ENCODE measurements at regions not wholly inside any gene's neighbourhood (a gene's known extent, or its start where the extent isn't known, plus 50 kb on each side); places are given as distances from the start of the nearest gene placed in this dataset.

DNA sequence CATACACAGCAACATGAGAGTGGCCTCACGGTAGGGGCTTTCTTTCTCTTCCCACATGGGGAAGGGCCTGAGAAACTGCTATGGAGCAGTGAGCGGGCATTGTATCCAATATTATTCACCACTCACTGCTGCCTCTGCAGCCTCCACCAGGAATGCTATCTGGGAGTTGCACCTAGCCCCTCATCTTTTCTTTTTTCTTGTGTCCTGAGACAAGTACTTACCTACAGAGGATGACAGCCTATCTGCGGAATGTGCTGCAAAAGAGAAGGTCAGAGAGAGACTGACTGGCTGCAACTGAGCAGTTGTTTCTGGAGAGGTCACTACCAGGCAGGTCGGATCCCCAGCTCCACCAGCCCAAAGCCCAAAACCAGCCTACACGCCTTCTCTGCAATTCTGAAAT lies 52.1 kb upstream of the HTATIP2 start:
- no peak for DNase-seq

DNA sequence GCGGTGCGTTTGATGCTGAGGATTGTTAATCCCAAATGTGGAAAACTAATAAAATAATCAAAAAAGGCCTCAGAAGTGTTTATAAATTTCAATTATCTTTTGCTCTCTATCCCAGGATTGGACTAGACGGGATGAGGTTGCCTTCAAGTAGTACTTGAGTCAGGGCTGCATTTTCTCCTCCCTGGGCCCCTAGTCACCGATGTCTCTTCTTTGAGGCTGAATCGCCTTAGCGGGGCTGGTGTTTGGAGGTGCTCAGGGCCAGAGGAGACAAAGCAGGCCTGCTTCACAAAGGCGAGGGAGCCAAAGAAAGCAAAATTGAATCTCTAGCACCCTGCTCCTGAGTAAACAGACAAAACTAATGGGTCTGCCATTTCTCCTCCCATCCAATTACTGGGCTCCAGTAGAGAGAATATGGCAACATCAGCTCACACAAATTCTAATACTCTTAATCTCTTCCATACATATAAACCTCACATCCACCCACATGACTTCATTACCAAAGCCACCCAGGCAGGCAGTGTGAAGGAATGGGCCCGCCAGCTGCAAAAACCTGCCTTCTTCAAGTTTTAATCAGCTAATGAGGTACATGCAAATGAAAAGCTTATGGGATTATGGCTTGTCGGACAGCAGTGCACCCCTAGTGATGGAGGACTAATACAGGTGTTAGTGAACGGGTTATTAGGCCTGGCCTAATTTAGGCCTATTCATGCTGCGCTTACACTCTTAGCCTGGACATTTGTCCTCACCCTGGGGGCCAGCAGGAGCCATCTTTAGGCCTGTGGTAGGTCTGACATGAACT lies 52.7 kb upstream of the HTATIP2 start:
- peak; percentile 5 for DNase-seq

DNA sequence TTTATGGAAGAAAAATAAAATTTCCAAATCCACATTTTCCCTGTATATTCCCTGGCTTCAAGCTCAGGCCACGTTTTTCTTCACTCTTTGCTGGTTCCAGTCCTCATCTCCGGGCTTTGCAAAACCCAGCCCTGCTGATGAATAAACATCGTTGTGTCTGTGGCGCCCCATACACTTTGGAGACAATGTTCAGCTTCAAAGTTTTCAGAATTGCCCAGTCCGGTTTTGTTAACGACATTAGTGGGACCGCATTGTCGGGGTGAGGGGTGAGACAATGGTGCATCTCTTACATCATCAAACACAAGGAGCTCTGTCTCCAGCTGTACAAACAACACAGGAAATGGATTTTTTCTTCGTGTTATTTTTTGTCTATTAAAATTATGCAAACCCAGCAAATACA lies 53.4 kb upstream of the HTATIP2 start:
- DNase-seq = no peak

DNA sequence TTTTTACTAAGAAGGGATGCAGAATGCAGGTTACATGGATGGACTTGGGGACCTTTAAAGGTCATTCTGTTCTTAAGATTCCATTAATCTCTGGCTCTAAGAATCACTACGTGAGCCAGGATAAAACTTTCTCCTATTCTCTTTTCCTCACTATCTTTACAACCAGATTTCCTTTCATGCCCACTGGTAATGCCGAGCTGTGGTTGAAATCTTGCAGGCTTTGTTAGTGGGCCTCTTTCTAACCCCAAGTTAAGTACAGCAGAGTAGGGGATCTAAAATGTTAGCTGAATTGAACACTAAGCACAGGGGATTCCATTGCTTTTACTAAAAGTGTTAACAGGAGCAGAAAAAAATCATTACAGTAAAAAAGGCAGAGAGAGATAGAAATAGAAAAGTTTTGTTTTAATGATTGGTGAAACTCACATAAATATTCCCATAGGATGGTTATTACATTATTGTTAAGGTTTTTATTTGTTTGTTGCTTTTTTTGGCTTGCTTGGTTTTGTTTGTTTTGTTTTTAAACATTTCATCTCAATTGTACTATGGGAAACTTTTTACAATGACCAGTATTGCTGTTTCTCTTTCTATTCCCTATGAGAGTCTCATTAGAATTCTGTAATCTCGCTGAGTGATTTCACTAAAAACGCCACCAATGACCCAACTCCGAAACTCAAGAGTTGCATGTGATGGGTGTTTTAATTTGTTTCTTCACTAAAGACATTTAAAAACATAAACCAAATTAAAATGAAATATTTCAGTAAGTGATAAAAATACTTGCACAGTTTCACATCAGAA lies 54.1 kb upstream of the HTATIP2 start:
- DNase-seq = no peak

DNA sequence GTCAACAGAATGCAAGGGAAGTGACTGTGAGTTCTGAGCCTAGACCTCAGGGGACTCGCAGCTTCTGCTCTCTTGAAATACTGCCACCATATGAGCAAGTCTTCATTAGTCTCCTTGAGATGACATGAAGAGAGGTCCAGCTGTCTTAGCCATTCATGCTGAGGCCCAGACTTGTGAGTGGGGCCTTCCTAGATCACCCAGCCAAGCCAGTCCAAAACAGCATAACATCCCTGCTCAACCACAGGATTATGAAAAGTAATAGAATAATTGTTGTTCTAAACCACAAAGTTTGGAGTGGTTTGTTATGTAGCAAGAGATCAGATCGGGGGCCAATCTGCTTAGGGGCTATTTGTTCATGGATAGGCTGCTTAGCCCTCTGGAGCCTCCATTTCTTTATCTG lies 54.9 kb upstream of the HTATIP2 start:
- no peak for DNase-seq

DNA sequence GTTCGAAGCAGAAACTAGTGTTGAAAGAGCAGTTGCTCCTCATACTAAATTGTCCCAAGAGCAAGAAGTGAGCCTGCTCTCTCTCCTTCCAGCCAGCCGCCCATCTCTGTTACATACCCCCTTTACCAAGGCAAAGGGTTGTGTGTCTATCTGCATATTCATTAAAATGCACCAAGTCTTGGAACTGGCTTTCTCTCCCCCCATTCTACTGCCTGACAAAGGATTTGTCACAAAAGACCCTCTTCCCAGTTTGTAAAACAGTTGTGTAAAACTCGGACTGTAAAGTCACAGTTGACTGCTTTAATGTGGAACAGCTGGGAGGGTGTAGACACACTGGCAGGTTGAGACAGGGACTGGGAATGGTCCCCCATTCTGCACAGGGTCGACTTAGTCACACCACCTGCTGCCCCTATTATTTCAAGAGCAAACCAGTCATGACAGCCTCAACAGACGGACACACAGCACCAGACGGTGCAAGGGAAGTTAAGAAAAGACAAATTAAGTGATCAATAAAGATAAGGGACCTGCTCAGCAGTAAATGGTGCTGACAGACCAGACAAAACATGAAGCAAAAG lies 60.0 kb upstream of the HTATIP2 start:
- DNase-seq = no peak

DNA sequence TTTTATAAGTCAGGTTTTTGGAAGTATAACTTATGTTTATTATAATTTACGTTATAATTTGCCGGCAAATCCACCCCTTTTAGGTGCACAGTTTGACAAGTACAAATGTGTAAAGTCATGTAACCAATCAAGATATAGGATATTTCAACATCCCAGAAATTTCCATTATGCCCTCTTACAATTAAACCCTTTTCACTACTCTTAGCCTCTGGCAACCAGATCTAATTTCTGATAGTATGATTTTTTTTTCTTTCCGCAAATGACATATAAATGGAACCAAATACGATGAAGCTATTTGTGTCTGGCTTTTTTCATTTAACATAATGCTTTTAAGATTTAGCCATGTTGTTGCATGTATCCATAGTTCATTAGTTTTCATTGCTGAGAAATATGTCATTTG lies 69.5 kb upstream of the HTATIP2 start:
- DNase-seq = no peak

DNA sequence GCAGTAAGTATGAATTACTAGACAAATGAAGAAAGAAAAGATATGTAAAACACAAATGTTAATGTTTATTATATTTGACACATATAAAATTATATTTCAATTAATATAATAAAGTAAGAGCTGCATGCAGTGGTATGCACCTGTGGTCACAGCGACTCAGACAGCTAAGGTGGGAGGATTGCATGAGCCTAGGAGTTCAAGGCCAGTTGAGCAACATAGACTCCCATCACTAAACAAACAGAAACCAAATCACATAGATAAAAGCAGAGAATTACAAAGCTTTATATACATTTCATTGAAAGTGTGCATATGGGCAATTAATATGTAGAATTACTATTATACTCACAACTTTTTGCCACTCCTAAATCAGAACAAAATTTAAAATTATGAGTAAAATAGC lies 70.0 kb upstream of the HTATIP2 start:
- DNase-seq = no peak

DNA sequence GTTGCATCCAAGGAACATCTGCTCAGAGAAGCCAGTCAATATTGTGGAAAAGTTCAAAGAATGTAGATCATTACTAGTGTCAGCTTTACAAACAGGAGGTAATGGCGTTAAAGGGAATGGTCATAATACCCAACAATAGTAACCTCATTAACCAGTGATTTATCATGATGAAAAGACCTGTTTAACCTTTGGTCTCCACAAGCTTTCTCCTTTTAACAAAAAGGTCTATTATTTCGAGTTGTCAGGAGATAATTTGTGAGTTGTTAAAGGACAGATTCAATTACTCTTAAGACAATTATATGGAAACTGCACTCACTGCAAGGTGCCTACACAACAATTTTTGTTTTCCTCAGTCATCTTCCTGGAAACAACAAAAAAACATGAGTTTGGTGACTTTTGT lies 73.8 kb upstream of the HTATIP2 start:
- DNase-seq = no peak

DNA sequence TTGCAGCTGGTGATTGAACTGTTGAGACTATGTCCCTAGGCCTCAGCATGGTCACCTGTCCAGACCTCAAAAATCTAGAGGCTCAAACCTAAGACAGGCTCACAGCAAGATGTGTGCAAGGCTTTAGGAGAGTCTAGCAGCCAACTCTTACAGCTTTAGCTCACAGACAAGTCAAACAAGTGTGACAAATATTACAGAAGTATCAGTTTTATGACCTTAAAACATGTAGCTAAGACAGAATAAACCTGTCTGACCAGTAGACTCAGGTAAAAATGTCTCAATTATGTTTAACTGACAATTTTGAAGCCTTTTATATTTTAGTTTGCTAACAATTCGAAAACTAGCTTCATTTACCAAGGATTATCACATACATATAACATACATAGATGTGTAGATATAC lies 80.0 kb upstream of the HTATIP2 start:
- no peak for DNase-seq

DNA sequence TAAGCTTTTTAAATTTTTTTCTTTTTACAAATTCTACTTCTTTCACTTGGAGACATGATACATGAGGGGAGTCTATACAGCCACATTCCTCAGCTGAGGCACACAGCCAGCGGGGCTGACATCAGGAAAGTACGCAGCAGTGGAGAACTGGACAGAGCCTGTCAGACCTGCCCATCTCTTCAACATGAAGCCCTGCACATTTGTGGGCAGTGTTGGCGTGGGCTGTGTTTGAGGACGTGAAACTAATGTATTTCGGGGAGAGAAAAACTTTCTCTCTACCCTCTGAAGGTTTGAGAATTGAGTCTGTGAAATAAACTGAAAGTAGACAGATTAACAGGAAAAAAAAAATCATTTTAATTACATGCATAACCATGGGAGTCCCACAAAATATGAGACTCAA lies 84.8 kb upstream of the HTATIP2 start:
- DNase-seq = no peak

DNA sequence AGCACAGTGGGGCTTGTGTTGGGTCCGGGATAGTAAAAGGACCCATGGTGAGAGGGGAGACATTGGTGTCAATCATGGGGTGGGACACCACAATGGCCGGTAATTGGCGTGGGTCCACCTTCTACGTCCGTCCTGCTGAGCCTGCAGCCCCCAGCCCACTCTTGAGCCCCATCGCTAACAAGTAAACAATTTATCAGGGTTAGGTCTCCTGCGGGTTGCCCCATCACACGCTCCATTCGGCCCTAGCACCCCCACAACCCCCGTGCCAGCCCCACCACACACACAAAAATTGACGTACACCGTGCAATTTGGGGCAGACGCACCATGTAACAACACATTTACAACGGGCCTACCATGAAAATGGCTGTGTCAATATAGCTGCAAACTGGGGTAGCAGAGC lies 86.5 kb upstream of the HTATIP2 start:
- no peak for DNase-seq

DNA sequence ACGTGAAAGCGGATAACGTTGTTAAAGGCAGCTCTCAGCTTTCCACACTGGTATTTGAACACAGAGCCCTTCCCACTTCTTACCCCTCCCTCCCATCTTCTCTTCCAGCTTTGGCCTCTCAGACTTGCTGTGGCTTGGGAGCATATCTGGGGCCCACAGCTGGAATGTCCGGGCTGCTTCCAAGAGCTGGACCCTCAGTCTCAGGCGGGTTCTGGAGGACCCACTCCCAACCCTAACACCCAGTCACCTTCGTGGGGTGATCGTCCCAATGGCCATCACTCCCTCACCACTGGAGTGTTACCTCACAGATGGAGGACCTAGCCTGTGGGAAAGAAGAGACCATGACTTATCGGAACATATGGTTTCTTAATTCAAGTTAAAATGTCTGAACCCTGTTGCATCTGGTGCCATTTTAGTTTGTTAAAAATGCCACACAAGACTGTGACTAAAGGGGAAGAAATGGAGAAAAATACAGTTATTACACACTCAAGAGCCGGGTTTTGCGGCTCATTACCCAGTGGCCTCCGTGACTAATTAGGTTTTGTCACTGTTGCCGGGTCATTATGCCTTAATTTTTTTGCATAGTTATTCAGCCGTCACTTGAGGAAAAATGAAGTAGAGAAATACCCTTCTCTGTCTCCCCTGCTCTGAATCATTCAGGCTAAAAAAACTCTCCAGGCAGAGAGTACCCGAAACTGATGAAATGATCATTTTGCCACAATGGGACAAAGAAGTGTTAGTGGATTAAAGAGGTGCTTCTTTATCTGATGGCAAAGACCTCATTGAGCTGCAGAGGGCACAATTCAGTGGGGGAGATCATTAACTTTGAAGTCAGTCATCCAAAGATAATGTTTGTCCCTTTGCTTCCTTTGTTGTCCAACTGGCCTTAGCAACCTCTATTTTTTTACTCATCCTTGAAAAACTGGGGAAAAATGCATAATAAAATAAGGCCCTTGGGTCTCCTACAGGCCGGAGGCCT lies 87.2 kb upstream of the HTATIP2 start:
- DNase-seq = no peak

DNA sequence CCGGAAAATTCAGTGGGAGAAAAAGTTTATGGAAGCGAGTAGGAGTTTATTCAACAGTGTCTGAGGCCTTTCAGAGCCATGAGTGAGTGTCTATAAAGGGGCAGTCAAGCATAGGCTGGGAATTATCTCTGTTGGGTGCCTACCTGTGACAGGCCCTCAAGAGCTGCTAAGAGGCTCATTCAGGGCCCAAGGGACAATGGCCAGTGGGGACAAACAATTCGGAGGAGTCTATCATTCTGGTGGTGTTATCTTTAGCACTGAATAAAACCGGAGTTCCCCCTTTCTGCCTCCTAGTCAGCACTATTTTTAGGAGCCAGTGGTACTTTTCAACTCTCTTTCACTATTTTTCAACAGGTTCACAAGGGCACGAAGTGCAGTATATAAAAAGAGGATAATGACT lies 89.5 kb upstream of the HTATIP2 start:
- DNase-seq = no peak

DNA sequence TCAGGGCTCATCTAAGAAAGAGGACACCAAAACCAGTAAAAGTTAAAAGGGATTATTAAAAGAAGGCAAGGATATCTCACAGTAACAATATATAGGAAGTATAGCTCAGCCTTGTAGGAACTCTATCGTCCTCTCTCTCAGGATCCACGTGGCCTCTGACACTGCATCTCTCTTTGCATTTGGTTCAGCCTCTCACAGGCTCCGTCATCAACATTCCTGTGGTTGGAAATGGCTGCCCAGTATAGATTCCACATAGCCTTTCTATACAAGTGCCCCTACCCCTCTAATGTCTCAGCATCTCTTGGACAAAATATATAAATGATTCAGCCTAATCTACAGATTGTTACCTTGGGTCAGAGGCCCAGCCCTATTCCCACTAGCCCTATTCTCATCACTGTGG lies 101.3 kb upstream of the DBX1 start:
- no peak for DNase-seq

DNA sequence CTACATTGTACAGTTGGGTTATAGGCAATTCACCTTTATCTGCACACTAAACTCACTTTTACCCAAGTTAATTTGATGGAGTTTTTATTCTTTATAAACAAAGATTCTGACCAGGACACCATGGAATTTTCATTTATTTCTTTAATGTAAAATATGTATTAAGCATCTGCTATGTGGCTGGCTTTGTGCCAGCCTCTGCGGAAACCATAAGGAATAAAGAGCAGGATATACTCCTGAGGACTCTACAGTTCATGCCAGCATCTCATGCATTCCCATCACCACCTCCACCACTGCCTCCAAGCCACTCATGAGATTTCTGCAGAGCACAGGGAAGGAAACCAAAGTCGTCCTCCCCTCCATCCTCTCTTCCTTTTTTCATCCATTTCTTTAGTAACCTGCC lies 100.0 kb upstream of the DBX1 start:
- DNase-seq = no peak

DNA sequence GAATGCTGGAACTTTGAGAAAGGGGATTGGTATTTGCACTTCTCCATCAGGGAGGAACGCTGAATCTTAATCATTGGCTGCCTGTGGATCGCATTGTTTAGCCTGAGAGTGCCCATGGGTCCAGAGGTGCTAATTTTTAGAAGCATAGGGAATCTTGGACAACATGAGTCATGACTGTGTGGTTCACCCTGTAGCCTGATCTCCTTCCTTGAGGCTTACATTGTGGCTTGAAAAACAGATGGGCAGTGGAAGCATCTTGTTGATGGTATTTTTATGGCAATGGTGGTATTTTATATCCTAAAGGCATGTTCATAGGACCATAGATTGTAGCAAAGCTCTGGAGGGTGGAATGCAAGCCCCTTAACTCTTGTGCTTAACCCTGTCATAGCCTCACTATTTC lies 99.2 kb upstream of the DBX1 start:
- no peak for DNase-seq

DNA sequence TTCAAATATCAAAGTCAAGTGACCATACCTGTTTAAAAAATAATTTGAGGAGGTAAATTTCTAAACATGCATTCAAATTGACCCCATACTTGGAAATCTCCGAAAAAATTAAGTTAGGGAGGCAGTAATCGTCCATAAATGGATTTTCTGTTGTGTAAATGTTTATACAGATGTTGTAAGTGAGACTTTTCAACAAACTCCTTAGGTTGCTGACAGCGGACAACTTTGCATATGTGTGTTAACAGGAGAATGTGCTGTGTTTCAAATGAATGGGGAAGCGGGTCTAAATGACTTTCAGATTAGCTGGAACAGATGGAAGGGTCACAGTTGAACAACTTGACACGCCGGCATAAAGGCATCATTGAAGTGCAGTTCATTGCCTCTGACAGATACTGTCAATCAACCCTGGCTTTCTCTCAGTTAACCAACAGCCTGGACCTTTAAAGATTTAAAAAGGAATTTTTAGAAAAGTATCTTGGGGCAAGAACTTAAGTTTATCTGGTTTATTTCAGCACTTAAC lies 98.2 kb upstream of the DBX1 start:
- DNase-seq = no peak

DNA sequence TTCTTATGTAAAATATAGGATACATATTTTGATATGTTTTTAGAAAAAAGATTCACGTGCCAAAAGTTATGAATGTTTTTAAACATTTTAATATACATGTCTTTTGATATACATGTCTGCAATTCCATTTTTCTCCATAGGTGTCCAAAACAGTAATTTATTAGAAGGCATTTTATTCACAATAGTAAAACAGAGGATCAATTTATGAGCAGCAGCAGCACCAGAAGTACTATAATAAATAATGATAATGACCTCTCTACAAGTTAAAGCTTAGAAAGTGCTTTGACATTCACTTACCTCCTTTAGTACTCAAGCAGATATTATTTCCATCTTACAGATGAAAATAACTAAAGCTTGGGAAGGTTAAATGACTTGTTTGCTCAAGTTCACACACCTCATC lies 96.7 kb upstream of the DBX1 start:
- DNase-seq = no peak

DNA sequence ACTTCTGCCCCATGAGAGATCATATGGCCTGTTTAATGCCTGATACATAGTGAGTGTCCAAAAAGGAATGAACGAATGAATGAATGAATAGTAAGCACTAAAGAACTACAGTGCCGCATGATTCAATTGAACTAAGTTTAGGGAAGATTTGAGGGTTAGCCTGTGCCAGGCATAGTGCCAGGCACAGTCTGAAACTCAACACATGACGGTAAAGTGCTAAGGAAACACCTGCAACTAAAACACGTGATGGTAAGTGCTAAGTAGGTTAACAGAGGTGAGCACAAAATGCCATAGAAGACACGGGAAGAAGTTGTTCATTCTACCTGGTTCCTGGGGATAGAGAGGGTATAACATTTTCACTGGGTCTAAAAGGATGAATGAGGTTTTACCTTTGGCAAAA lies 93.5 kb upstream of the DBX1 start:
- DNase-seq = no peak

DNA sequence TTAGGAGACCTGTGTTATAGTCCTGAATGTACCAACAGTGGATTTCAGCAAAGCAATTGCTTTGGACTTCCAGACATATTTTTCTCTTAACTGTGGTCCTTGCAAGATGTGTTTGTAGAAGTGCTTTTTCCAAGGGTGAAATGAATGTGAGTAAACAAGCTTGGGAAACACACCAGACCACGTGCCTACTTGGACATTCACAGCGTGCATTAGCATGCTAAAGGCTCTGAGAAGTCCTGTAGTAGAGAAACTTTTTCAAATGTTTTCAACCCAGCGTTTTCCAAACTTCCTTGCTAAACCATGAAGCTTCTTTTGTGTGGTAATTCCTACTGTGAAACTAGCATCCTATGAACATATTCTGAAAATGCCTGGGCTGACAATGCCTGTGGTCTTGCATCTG lies 91.2 kb upstream of the DBX1 start:
- DNase-seq = no peak

DNA sequence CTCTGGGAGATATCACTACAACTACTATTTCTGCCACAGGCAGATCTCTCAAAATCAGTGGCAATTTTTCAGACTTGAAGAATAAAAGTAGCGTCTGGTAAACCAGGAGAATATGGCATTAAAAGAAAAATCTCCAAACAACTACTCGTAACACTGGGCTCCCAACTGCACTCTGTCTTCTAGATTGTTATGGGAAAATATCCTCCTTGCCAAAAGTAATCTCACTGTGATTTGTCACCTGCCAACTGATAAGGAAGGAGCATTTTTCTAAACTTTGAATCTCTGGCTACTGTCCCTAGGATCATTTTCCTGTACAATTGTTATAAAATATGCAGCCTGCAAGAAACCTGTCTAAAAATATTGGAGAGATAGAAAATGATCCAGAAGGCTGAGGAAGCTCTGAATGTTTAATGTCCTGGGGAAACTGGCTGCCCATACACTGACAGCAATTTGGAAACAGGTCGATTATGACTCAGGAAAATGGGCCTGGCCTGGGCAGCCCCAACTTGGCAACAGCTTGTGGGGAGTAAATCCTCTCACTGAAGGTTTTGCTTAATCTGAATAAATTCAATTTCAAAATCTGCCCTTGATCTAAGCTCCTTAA lies 90.5 kb upstream of the DBX1 start:
- DNase-seq = no peak
